GM12873 (cell line): ENCODE measurements at regions not wholly inside any gene's neighbourhood (a gene's known extent, or its start where the extent isn't known, plus 50 kb on each side); places are given as distances from the start of the nearest gene placed in this dataset.

Source experiments
- CTCF ChIP-seq: IDR thresholded peaks from 2 replicates; pipeline ENCODE4 v1.5.1; 2012; ENCODE audit warnings: low read depth, mild to moderate bottlenecking, moderate library complexity, low read length, control low read depth; ENCODE audit not compliant: insufficient read depth; ENCODE audit errors: missing control alignments

DNA sequence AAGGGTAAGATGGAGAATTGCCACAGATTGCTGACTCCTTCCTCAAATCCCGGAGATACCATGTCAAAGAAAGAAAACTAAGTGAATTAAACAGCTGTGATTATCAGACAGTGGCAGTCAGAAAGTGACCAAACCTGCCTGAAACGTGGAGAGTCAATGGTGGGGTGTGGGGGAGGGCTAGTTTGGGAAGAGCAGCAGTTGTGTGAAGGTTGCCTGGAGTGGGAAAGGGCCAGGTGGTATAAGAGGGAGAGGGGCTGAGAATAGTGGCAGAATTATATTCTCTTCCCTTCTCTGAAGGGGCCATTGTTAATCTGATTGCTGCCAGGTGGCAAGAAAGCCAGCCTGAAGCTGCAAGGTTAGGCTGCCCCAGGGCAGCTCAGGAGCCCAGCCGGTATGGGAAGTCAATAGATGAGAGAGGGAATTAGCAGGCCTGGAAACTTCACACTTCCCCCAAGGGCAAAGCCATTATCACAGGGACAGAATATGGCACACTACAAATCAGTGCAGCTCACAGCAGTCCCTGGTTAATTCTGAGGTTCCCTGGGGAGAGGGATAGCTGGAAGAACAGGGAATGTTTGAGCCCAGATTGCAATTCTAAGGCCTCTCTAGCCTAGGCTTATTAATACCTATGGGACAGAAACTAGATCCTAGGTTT lies 83.9 kb upstream of the ITGB1 start:
- TF ChIP-seq CTCF: no peak

DNA sequence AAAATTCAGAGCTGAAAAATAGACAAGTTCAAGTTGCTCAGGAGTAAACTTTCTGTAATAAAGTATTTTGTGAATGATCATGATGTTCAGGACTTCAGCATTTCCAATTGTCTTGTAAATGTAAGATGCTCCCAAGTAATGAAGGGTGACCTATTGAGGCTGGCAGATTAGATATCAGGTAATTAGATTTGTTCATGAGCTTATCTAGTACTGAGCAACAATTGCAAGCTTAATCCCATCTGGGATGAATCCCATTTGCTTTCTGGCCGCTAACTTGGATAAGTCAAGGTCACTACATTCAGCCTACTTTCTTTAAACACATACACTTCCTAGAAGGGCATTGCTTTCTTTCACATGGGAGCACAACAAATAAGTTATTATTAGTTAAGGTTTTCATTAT lies 82.4 kb upstream of the ITGB1 start:
- no peak for TF ChIP-seq CTCF

DNA sequence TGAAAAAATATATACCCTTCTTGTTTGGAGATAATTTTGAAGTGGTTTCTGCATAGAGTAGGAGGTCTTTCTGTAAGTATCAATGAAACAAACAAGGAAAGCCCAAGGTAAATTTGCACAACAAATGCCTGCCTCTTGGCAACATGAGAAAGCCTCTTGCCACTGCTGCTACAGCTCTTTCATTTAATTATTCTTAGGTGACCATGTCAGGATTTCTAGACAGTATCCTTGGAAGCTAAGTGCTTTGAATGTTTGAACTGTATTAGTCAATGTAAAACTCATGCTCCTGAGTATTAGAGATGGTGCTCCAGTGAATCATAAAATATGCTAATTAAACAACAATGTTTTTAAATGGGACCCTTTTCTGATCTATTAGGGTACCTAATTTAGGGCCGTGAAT lies 81.2 kb upstream of the ITGB1 start:
- TF ChIP-seq CTCF: no peak

- TF ChIP-seq CTCF: no peak
Measured at GRCh38 chr10:33038672-33039071, 80.6 kb upstream of the ITGB1 start.

DNA sequence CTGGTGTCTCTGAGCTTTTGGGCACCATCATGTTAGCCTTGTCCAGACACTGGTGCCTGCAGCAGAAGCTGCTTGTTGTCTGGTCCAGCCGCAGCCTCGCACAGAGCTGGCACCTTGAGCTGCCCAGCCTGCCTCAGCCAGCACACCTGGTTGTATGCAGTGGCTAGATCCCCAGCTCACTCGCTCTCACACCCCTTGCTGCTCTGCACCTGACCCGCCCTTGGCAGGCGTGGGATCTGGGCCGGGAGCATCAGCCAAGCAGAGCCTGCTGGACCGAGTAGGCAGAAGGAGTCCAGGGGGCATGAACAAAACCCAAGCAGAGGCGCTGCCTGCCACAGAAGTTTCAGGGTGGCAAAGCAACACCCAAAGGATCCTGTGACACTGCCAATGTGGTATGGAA lies 79.7 kb upstream of the ITGB1 start:
- TF ChIP-seq CTCF: no peak

GRCh38 chr10:33036670-33037069 lies 78.6 kb upstream of the ITGB1 start:
- TF ChIP-seq CTCF: no peak

GRCh38 chr10:33035411-33035810 lies 77.4 kb upstream of the ITGB1 start:
- TF ChIP-seq CTCF: no peak
